Skin epidermis (tissue), 12 donors: ENCODE measurements at regions not wholly inside any gene's neighbourhood (a gene's known extent, or its start where the extent isn't known, plus 50 kb on each side); places are given as distances from the start of the nearest gene placed in this dataset.

Experiments used
- H3K27ac ChIP-seq, 21 experiments: fragments of 200-600 bp; sonication (generic) in 11 of 21; one replicate each; pipeline ENCODE4 v1.5.0; 2020; ENCODE audit warnings: mild to moderate bottlenecking in 3 of 21, inconsistent platforms in 2 of 21, moderate library complexity in 2 of 21
- H3K4me3 ChIP-seq, 7 experiments: fragments of 200-600 bp; sonication (generic) in 2 of 7; one replicate each; pipeline ENCODE4 v1.5.0; 2020; ENCODE audit warnings: inconsistent platforms in 2 of 7, mild to moderate bottlenecking in 2 of 7, moderate library complexity in 1 of 7

- H3K4me3 ChIP-seq: no peak overlapping the region
- no peak overlapping the region for H3K27ac ChIP-seq
Observed at GRCh38 chr20:58600756-58601155, 50.3 kb upstream of the STX16 start.

GRCh38 chr20:58599966-58600365 is 51.1 kb upstream of the STX16 start:
- H3K4me3 ChIP-seq: no peak overlapping the region
- no peak overlapping the region for H3K27ac ChIP-seq

GRCh38 chr20:58598211-58599015 is 52.7 kb upstream of the STX16 start:
- H3K27ac ChIP-seq: no peak overlapping the region
- no peak overlapping the region for H3K4me3 ChIP-seq

- Histone ChIP-seq H3K27ac (peak overlapping the region in 7 of 21 experiments; percentile 8 to 82 (median 51)), H3K4me3 (no peak overlapping the region)
Observed at GRCh38 chr20:58597249-58597891, 53.7 kb upstream of the STX16 start.

- no peak overlapping the region for H3K4me3 ChIP-seq
- H3K27ac ChIP-seq: peak overlapping the region in 8 of 21 experiments; percentile 4 to 82 (median 44)
Observed at GRCh38 chr20:58596750-58597248, 54.3 kb upstream of the STX16 start.

GRCh38 chr20:58596244-58596643 is 54.8 kb upstream of the STX16 start:
- H3K4me3 ChIP-seq: no peak overlapping the region
- peak overlapping the region in 4 of 21 experiments; percentile 51 to 82 (median 60) for H3K27ac ChIP-seq

- Histone ChIP-seq H3K27ac (peak overlapping the region in 1 of 21 experiments; percentile 44), H3K4me3 (no peak overlapping the region)
Observed at GRCh38 chr20:58595167-58595566, 55.9 kb upstream of the STX16 start.

- Histone ChIP-seq H3K4me3 (no peak overlapping the region), H3K27ac (peak overlapping the region in 1 of 21 experiments; percentile 30)
Observed at GRCh38 chr20:58593880-58594638, 57.0 kb upstream of the STX16 start.

- H3K4me3 ChIP-seq: no peak overlapping the region
- H3K27ac ChIP-seq: no peak overlapping the region
Observed at GRCh38 chr20:58592076-58592695, 58.9 kb upstream of the STX16 start.

- H3K27ac ChIP-seq: no peak overlapping the region
Observed at GRCh38 chr20:58590679-58591473, 60.2 kb upstream of the STX16 start.

GRCh38 chr20:58587467-58587866 is 63.6 kb upstream of the STX16 start:
- Histone ChIP-seq H3K27ac (no peak overlapping the region), H3K4me3 (no peak overlapping the region)

More at GRCh38 chr20:58590679-58591473, 60.2 kb upstream of the STX16 start:
- no peak overlapping the region for H3K4me3 ChIP-seq

GRCh38 chr20:58586565-58587093 is 64.5 kb upstream of the STX16 start:
- Histone ChIP-seq H3K27ac (no peak overlapping the region), H3K4me3 (no peak overlapping the region)

GRCh38 chr20:58585753-58586540 is 65.1 kb upstream of the STX16 start:
- Histone ChIP-seq H3K27ac (peak overlapping the region in 1 of 21 experiments; percentile 53), H3K4me3 (no peak overlapping the region)

GRCh38 chr20:58584881-58585752 is 66.0 kb upstream of the STX16 start:
- no peak overlapping the region for H3K4me3 ChIP-seq
- peak overlapping the region in 1 of 21 experiments; percentile 53 for H3K27ac ChIP-seq

GRCh38 chr20:58584051-58584824 is 66.8 kb upstream of the STX16 start:
- Histone ChIP-seq H3K4me3 (no peak overlapping the region), H3K27ac (no peak overlapping the region)

- no peak overlapping the region for H3K27ac ChIP-seq
- no peak overlapping the region for H3K4me3 ChIP-seq
Observed at GRCh38 chr20:58583586-58583985, 67.5 kb upstream of the STX16 start.
